Endothelial cell of umbilical vein (primary cell): ENCODE measurements at regions not wholly inside any gene's neighbourhood (a gene's known extent, or its start where the extent isn't known, plus 50 kb on each side); places are given as distances from the start of the nearest gene placed in this dataset.

Experiments used
- BruUV-seq: library from RNA; stranded (reverse); fragments of 400-500 nt; replicated peaks from 2 replicates; lab custom pipeline; 2021; lab: Mats Ljungman, UMichigan
- CTCF ChIA-PET: fragments of 300-600, 350-600 bp; sonication (Branson Sonifier 250); formaldehyde crosslinking; loops from one replicate; lab custom pipeline; 2021; ENCODE audit warnings: antibody characterized with exemption, inconsistent platforms; lab: Charles Lee
- POLR2A ChIA-PET: fragments of 300-600, 350-600 bp; sonication (Branson Sonifier 250); formaldehyde crosslinking; loops from one replicate; lab custom pipeline; 2021; ENCODE audit warnings: antibody characterized with exemption, inconsistent platforms; lab: Charles Lee
- DNase-seq: peaks from one replicate; pipeline ENCODE4 v3.0.0-alpha.2; 2011; ENCODE audit warnings: low read depth, low spot score
- FAIRE-seq: peaks from 2 replicates; lab custom pipeline; 2011; peaks lifted over from hg19 to GRCh38; lab: Jason Lieb, UNC
- H2AFZ ChIP-seq: 2 replicates; pipeline ENCODE4 v1.6.0; 2012; ENCODE audit warnings: low read depth, low read length, control low read depth, inconsistent platforms
- H3K27ac ChIP-seq: 2 replicates; pipeline ENCODE4 v1.5.1; 2011; ENCODE audit warnings: low read depth, mild to moderate bottlenecking, control low read depth, low read length, moderate library complexity; ENCODE audit not compliant: insufficient read depth
- H3K27me3 ChIP-seq, 2 experiments: 2 replicates each; pipeline versions ENCODE4 v1.6.0 to v1.6.1; 2011; ENCODE audit warnings: low read length in 2 of 2, mixed read lengths in 1 of 2; ENCODE audit not compliant: control insufficient read depth in 2 of 2, insufficient read depth in 2 of 2
- H3K36me3 ChIP-seq, 2 experiments: 2 replicates in 1 of 2; 3 replicates in 1 of 2; pipeline ENCODE4 v1.5.1; 2011; ENCODE audit warnings: low read length in 2 of 2, mild to moderate bottlenecking in 1 of 2, moderate library complexity in 1 of 2; ENCODE audit not compliant: control insufficient read depth in 2 of 2, insufficient read depth in 2 of 2; ENCODE audit errors: extremely low read depth in 1 of 2
- H3K4me1 ChIP-seq: 3 replicates; pipeline ENCODE4 v1.5.1; 2011; ENCODE audit warnings: mild to moderate bottlenecking, low read length; ENCODE audit not compliant: control insufficient read depth, insufficient read depth; ENCODE audit errors: extremely low read depth
- H3K4me2 ChIP-seq: 2 replicates; pipeline ENCODE4 v1.6.1; 2011; ENCODE audit warnings: low read length, control low read depth, mixed read lengths; ENCODE audit not compliant: insufficient read depth
- H3K4me3 ChIP-seq, 3 experiments: fragments of 200-600 bp in 1 of 3; sonication (generic), shearing (Covaris generic) in 1 of 3; replicated peaks in 1 of 3; 2 replicates each; pipeline ENCODE4 v1.5.1; 2011 to 2016; ENCODE audit warnings: control low read depth in 3 of 3, low read length in 3 of 3, mild to moderate bottlenecking in 2 of 3, inconsistent platforms in 1 of 3, low read depth in 1 of 3, moderate library complexity in 1 of 3; ENCODE audit not compliant: insufficient read depth in 1 of 3
- H3K79me2 ChIP-seq: 2 replicates; pipeline ENCODE4 v1.6.0; 2012; ENCODE audit warnings: low read length, inconsistent platforms; ENCODE audit not compliant: control insufficient read depth, insufficient read depth
- H3K9ac ChIP-seq: replicated peaks from 2 replicates; pipeline ENCODE3; 2011; ENCODE audit warnings: low read length, control low read depth; ENCODE audit not compliant: insufficient read depth; ENCODE audit errors: extremely low read depth
- H3K9me1 ChIP-seq: replicated peaks from 3 replicates; pipeline ENCODE4 v1.6.0; 2011; ENCODE audit warnings: mild to moderate bottlenecking, low read length; ENCODE audit not compliant: control insufficient read depth, insufficient read depth; ENCODE audit errors: extremely low read depth
- H3K9me3 ChIP-seq: replicated peaks from 2 replicates; pipeline ENCODE4 v1.5.1; 2012; ENCODE audit warnings: low read length, inconsistent platforms; ENCODE audit not compliant: control insufficient read depth, insufficient read depth
- H4K20me1 ChIP-seq: replicated peaks from 2 replicates; pipeline ENCODE3; 2011; ENCODE audit warnings: mild to moderate bottlenecking, low read length; ENCODE audit not compliant: control insufficient read depth, insufficient read depth; ENCODE audit errors: extremely low read depth
- CTCF ChIP-seq, 2 donors: IDR thresholded peaks; 1 replicate in 1 of 2; 2 replicates in 1 of 2; pipeline ENCODE4 v1.5.1; 2011; ENCODE audit warnings: low read length in 2 of 2, mild to moderate bottlenecking in 2 of 2, moderate library complexity in 2 of 2, control low read depth in 1 of 2, inconsistent platforms in 1 of 2, low read depth in 1 of 2; ENCODE audit not compliant: insufficient read depth in 1 of 2; ENCODE audit errors: extremely low read depth in 1 of 2
- EZH2 ChIP-seq: IDR thresholded peaks from 2 replicates; pipeline ENCODE4 v1.6.1; 2012; ENCODE audit warnings: borderline replicate concordance, low read depth, mild to moderate bottlenecking, moderate library complexity, low read length, inconsistent platforms; ENCODE audit not compliant: severe bottlenecking
- FOS ChIP-seq: IDR thresholded peaks from 2 replicates; pipeline ENCODE4 v1.6.1; 2011; ENCODE audit warnings: mild to moderate bottlenecking, low read length, moderate library complexity, borderline replicate concordance; ENCODE audit not compliant: insufficient read depth
- GATA2 ChIP-seq: IDR thresholded peaks from 2 replicates; pipeline ENCODE4 v1.7.0; 2011; ENCODE audit warnings: low read depth, mild to moderate bottlenecking, moderate library complexity, mixed read lengths, low read length; ENCODE audit not compliant: insufficient read length, insufficient read depth
- JUN ChIP-seq: IDR thresholded peaks from 2 replicates; pipeline ENCODE4 v1.6.1; 2011; ENCODE audit warnings: borderline replicate concordance, low read depth; ENCODE audit not compliant: insufficient read length, insufficient read depth
- MAX ChIP-seq: IDR thresholded peaks from 2 replicates; pipeline ENCODE4 v1.6.1; 2011; ENCODE audit not compliant: insufficient read depth, insufficient read length
- MYC ChIP-seq: IDR thresholded peaks from one replicate; pipeline ENCODE4 v1.6.1; 2011; ENCODE audit warnings: mild to moderate bottlenecking, low read depth, low read length
- POLR2A ChIP-seq: IDR thresholded peaks from 2 replicates; pipeline ENCODE4 v1.6.1; 2012; ENCODE audit warnings: low read depth, mild to moderate bottlenecking, control low read depth, low read length
- POLR2AphosphoS5 ChIP-seq: IDR thresholded peaks from 2 replicates; pipeline ENCODE4 v1.6.1; 2012; ENCODE audit warnings: low read depth, mild to moderate bottlenecking, control low read depth, low read length, moderate library complexity; ENCODE audit not compliant: insufficient read depth
- dilution Hi-C: fragments of 300-500 bp; cut with MboI; formaldehyde crosslinking; loops from one replicate; pipeline ENCODE4 v1.15.0; 2019; ENCODE audit warnings: low sequenced_read_pairs; ENCODE audit not compliant: extremely low pct_ligation_motif_present
- intact Hi-C: fragments of 100-400 bp; cut with micrococcal nuclease; formaldehyde crosslinking; loops from one replicate; pipeline ENCODE4 v1.10.0; 2022

- H3K27ac ChIP-seq: no peak overlapping the region
- H3K9me1 ChIP-seq: no peaks in the 10 kb centered on the region
- no TSS peak for BruUV-seq
- no peak for FAIRE-seq
- intact Hi-C loops (no loop called here), dilution Hi-C loops (no loop called here)
- no peak for DNase-seq
- no peaks in the 10 kb centered on the region for H3K36me3 ChIP-seq
- no peaks in the 10 kb centered on the region for H3K27me3 ChIP-seq
- peaks cover 5% of the 10 kb centered on the region for H3K9me3 ChIP-seq
- H4K20me1 ChIP-seq: no peaks in the 10 kb centered on the region
- H3K9ac ChIP-seq: no peak overlapping the region
- H3K4me3 ChIP-seq: no peak overlapping the region
- H3K4me1 ChIP-seq: no peaks in the 10 kb centered on the region
- no peak for TF ChIP-seq GATA2
- TF ChIP-seq MAX: no peak
- TF ChIP-seq POLR2AphosphoS5: no peak
- no peak for TF ChIP-seq FOS
- no peak for TF ChIP-seq CTCF (IDR thresholded peaks at IDR 0.05; ENCODE audit: extremely low read depth in 1 of 2, insufficient read depth in 1 of 2, low read depth in 1 of 2, low read length in 2 of 2)
- TF ChIP-seq MYC: no peak
- TF ChIP-seq JUN: no peak
- TF ChIP-seq POLR2A: no peak
- TF ChIP-seq EZH2: no peak
- no peak overlapping the region for H2AFZ ChIP-seq
- H3K4me2 ChIP-seq: no peak overlapping the region
- ChIA-PET POLR2A (no interaction called here), CTCF (no interaction called here)
- no peaks in the 10 kb centered on the region for H3K79me2 ChIP-seq
These were observed 552.8 kb downstream of the BRD1 start for GRCh38 chr22:49274754-49275380.
